Glutamatergic neuron (in vitro differentiated cells): ENCODE measurements at regions not wholly inside any gene's neighbourhood (a gene's known extent, or its start where the extent isn't known, plus 50 kb on each side); places are given as distances from the start of the nearest gene placed in this dataset.

Experiments
- DNase-seq: peaks from one replicate; pipeline ENCODE4 v3.0.0; 2022
- H3K27ac Mint-ChIP-seq: one replicate; pipeline ENCODE4 v1.8.0; 2020; ENCODE audit warnings: mild to moderate bottlenecking, mixed read lengths, inconsistent platforms; ENCODE audit not compliant: unreplicated experiment
- H3K27me3 Mint-ChIP-seq: one replicate; pipeline ENCODE4 v1.8.0; 2020; ENCODE audit warnings: mild to moderate bottlenecking, moderate library complexity, mixed read lengths, inconsistent platforms; ENCODE audit not compliant: unreplicated experiment
- H3K36me3 Mint-ChIP-seq: one replicate; pipeline ENCODE4 v1.8.0; 2020; ENCODE audit warnings: mild to moderate bottlenecking, mixed read lengths, inconsistent platforms; ENCODE audit not compliant: unreplicated experiment
- H3K4me1 Mint-ChIP-seq: one replicate; pipeline ENCODE4 v1.8.0; 2020; ENCODE audit warnings: mild to moderate bottlenecking, low read depth, mixed read lengths, inconsistent platforms; ENCODE audit not compliant: unreplicated experiment
- H3K4me3 Mint-ChIP-seq: one replicate; pipeline ENCODE4 v1.8.0; 2020; ENCODE audit warnings: mild to moderate bottlenecking, mixed read lengths, inconsistent platforms; ENCODE audit not compliant: unreplicated experiment
- H3K9me3 Mint-ChIP-seq: one replicate; pipeline ENCODE4 v1.8.0; 2020; ENCODE audit warnings: mild to moderate bottlenecking, moderate library complexity, mixed read lengths, inconsistent platforms; ENCODE audit not compliant: unreplicated experiment
- TF ChIP-seq, protein P1 (sequence below): fragments of 200-600 bp; sonication (generic); IDR thresholded peaks from one replicate; pipeline ENCODE4 v1.5.0; 2021; ENCODE audit not compliant: partially characterized antibody, unreplicated experiment

- H3K36me3 Mint-ChIP-seq = no peaks in the 10 kb centered on the region
- TF ChIP-seq, protein P1, sequence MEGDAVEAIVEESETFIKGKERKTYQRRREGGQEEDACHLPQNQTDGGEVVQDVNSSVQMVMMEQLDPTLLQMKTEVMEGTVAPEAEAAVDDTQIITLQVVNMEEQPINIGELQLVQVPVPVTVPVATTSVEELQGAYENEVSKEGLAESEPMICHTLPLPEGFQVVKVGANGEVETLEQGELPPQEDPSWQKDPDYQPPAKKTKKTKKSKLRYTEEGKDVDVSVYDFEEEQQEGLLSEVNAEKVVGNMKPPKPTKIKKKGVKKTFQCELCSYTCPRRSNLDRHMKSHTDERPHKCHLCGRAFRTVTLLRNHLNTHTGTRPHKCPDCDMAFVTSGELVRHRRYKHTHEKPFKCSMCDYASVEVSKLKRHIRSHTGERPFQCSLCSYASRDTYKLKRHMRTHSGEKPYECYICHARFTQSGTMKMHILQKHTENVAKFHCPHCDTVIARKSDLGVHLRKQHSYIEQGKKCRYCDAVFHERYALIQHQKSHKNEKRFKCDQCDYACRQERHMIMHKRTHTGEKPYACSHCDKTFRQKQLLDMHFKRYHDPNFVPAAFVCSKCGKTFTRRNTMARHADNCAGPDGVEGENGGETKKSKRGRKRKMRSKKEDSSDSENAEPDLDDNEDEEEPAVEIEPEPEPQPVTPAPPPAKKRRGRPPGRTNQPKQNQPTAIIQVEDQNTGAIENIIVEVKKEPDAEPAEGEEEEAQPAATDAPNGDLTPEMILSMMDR = no peak
- no peaks in the 10 kb centered on the region for H3K4me1 Mint-ChIP-seq
- H3K27ac Mint-ChIP-seq = no peak overlapping the region
- H3K9me3 Mint-ChIP-seq = peaks cover 1% of the 10 kb centered on the region
- no peak overlapping the region for H3K4me3 Mint-ChIP-seq
- H3K27me3 Mint-ChIP-seq = no peaks in the 10 kb centered on the region
- DNase-seq = no peak
Observed at GRCh38 chr17:12318571-12319266, 298.0 kb downstream of the MAP2K4 start.

- no peaks in the 10 kb centered on the region for H3K27me3 Mint-ChIP-seq
- H3K27ac Mint-ChIP-seq = no peak overlapping the region
- no peaks in the 10 kb centered on the region for H3K4me1 Mint-ChIP-seq
- TF ChIP-seq, protein P1 = no peak
- no peak for DNase-seq
- no peaks in the 10 kb centered on the region for H3K36me3 Mint-ChIP-seq
- no peak overlapping the region for H3K4me3 Mint-ChIP-seq
- H3K9me3 Mint-ChIP-seq = no peaks in the 10 kb centered on the region
Observed at GRCh38 chr17:12320286-12320685, 299.6 kb downstream of the MAP2K4 start.

DNA sequence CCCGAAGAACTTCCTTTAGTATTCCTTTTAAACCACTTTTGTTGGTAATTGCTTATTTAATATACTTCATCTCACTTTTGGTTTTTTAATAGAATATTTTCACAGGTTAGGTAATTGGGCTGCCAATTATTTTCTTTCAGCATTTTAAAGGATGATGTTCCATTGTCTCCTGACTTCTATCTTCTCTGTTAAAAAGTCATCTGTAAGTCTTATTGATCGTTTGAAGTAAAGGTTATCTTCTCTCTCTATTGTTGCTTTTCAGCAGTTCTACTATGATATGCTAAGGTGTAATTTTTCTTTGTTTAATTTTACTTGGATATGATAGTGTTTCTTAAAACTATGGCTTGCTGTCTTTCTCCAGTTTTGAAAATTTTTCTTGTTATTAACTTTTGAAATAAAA, 307.5 kb downstream of the MAP2K4 start:
- TF ChIP-seq, protein P1 = no peak
- DNase-seq = no peak
- peaks cover 9% of the 10 kb centered on the region for H3K36me3 Mint-ChIP-seq
- no peaks in the 10 kb centered on the region for H3K27me3 Mint-ChIP-seq
- H3K4me1 Mint-ChIP-seq = no peaks in the 10 kb centered on the region
- H3K9me3 Mint-ChIP-seq = no peaks in the 10 kb centered on the region
- no peak overlapping the region for H3K27ac Mint-ChIP-seq
- H3K4me3 Mint-ChIP-seq = no peak overlapping the region

- TF ChIP-seq, protein P1 = no peak
- Mint-ChIP-seq H3K4me1 (no peaks in the 10 kb centered on the region), H3K9me3 (no peaks in the 10 kb centered on the region), H3K36me3 (peaks cover 9% of the 10 kb centered on the region), H3K27me3 (no peaks in the 10 kb centered on the region), H3K27ac (no peak overlapping the region), H3K4me3 (no peak overlapping the region)
- no peak for DNase-seq
Observed at GRCh38 chr17:12330456-12330855, 309.8 kb downstream of the MAP2K4 start.

GRCh38 chr17:12341328-12341727, 320.7 kb downstream of the MAP2K4 start:
- H3K27me3 Mint-ChIP-seq = no peaks in the 10 kb centered on the region
- H3K36me3 Mint-ChIP-seq = no peaks in the 10 kb centered on the region
- no peak overlapping the region for H3K4me3 Mint-ChIP-seq
- H3K27ac Mint-ChIP-seq = no peak overlapping the region
- no peak for DNase-seq
- H3K4me1 Mint-ChIP-seq = no peaks in the 10 kb centered on the region
- TF ChIP-seq, protein P1 = no peak
- H3K9me3 Mint-ChIP-seq = no peaks in the 10 kb centered on the region
